Endodermal cell (in vitro differentiated cells): ENCODE measurements at regions not wholly inside any gene's neighbourhood (a gene's known extent, or its start where the extent isn't known, plus 50 kb on each side); places are given as distances from the start of the nearest gene placed in this dataset.
"Not testable (repeated sequence)": the region's sequence is repeated elsewhere in the genome, so short reads cannot be mapped to it uniquely, and the experiment has no call there.

Experiments
- DNase-seq: peaks from one replicate; pipeline ENCODE4 v3.0.0-alpha.2; 2017
- H3K27ac ChIP-seq: 2 replicates; pipeline ENCODE4 v1.5.1; 2013; ENCODE audit warnings: mild to moderate bottlenecking, low read depth, low read length, moderate library complexity
- H3K27me3 ChIP-seq: 2 replicates; pipeline ENCODE4 v1.6.1; 2013; ENCODE audit warnings: mild to moderate bottlenecking, low read length, moderate library complexity; ENCODE audit not compliant: insufficient read depth, control insufficient read depth, poor library complexity, severe bottlenecking
- H3K36me3 ChIP-seq: 2 replicates; pipeline ENCODE4 v1.7.0; 2013; ENCODE audit warnings: mild to moderate bottlenecking, low read length, moderate library complexity; ENCODE audit not compliant: control insufficient read depth, insufficient read depth
- H3K4me1 ChIP-seq: one replicate; pipeline ENCODE4 v1.7.0; 2013; ENCODE audit warnings: low read length; ENCODE audit not compliant: control insufficient read depth, insufficient read depth
- H3K4me3 ChIP-seq: 2 replicates; pipeline ENCODE4 v1.5.1; 2013; ENCODE audit warnings: mild to moderate bottlenecking, low read length, moderate library complexity
- H3K9ac ChIP-seq: 2 replicates; pipeline ENCODE4 v1.6.1; 2013; ENCODE audit warnings: mild to moderate bottlenecking, low read length, moderate library complexity; ENCODE audit not compliant: poor library complexity, severe bottlenecking; ENCODE audit errors: extremely low read depth
- H3K9me3 ChIP-seq: 2 replicates; pipeline ENCODE4 v1.6.1; 2013; ENCODE audit warnings: mild to moderate bottlenecking, low read length, moderate library complexity; ENCODE audit not compliant: control insufficient read depth
- H3K27ac Mint-ChIP-seq: 2 replicates; pipeline ENCODE4 v1.8.0; 2020; ENCODE audit warnings: mixed read lengths
- H3K27me3 Mint-ChIP-seq: 2 replicates; pipeline ENCODE4 v1.8.0; 2021; ENCODE audit warnings: mild to moderate bottlenecking, mixed read lengths; ENCODE audit not compliant: insufficient read depth
- H3K36me3 Mint-ChIP-seq: 2 replicates; pipeline ENCODE4 v1.8.0; 2020; ENCODE audit warnings: low read depth, mixed read lengths
- H3K4me1 Mint-ChIP-seq: 2 replicates; pipeline ENCODE4 v1.8.0; 2020; ENCODE audit warnings: mixed read lengths
- H3K4me3 Mint-ChIP-seq: 2 replicates; pipeline ENCODE4 v1.8.0; 2020; ENCODE audit warnings: mild to moderate bottlenecking, moderate library complexity, mixed read lengths
- H3K9me3 Mint-ChIP-seq: 2 replicates; pipeline ENCODE4 v1.8.0; 2020; ENCODE audit warnings: mild to moderate bottlenecking, mixed read lengths
- WGBS, 2 experiments: methylation state at CpG; one replicate each; pipeline versions ENCODE4 v1.1.5 to v1.1.7; 2013; ENCODE audit warnings: missing lambda C conversion rate in 2 of 2, mixed read lengths in 1 of 2; ENCODE audit not compliant: insufficient coverage in 1 of 2, insufficient read length in 1 of 2; 5-methylcytosine and 5-hydroxymethylcytosine counted together
- TF ChIP-seq, protein P1 (sequence below): fragments of 200-600 bp; sonication (generic); conservative IDR thresholded peaks from 2 replicates; pipeline ENCODE4 v1.5.0; 2021; ENCODE audit warnings: antibody characterized with exemption, mild to moderate bottlenecking

DNA sequence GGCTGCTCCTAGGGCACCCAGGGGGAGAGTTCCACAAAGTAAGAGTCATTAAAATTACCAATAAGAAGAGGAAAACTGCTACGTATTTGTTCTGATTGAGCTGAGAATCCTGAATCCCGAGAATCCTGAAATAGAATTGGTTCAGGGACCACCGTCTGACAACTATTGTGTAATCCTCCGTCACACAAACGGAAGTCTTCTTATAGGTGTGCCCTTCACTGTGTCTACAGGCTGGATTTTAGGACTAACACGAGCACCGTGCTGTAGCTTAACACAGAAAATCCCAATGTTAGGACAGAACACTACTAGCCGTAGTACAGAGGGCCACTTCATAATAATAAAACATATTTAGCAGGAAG, 50.6 kb upstream of the RNF182 start:
- no peak overlapping the region for H3K9ac ChIP-seq
- TF ChIP-seq, protein P1, sequence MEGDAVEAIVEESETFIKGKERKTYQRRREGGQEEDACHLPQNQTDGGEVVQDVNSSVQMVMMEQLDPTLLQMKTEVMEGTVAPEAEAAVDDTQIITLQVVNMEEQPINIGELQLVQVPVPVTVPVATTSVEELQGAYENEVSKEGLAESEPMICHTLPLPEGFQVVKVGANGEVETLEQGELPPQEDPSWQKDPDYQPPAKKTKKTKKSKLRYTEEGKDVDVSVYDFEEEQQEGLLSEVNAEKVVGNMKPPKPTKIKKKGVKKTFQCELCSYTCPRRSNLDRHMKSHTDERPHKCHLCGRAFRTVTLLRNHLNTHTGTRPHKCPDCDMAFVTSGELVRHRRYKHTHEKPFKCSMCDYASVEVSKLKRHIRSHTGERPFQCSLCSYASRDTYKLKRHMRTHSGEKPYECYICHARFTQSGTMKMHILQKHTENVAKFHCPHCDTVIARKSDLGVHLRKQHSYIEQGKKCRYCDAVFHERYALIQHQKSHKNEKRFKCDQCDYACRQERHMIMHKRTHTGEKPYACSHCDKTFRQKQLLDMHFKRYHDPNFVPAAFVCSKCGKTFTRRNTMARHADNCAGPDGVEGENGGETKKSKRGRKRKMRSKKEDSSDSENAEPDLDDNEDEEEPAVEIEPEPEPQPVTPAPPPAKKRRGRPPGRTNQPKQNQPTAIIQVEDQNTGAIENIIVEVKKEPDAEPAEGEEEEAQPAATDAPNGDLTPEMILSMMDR: no peak
- no peaks in the 10 kb centered on the region for H3K27me3 ChIP-seq
- H3K27ac ChIP-seq: no peak overlapping the region
- DNase-seq: no peak
- H3K4me3 ChIP-seq: no peak overlapping the region
- no peaks in the 10 kb centered on the region for H3K36me3 ChIP-seq
- 94 to 99% methylated on average over 7 to 8 of the region's 8 CpGs for WGBS, 2 experiments
- H3K9me3 ChIP-seq: peaks cover 17% of the 10 kb centered on the region
- peaks cover 4% of the 10 kb centered on the region for H3K4me1 Mint-ChIP-seq
- peaks cover 29% of the 10 kb centered on the region for H3K27me3 Mint-ChIP-seq
- no peaks in the 10 kb centered on the region for H3K36me3 Mint-ChIP-seq
- peaks cover 15% of the 10 kb centered on the region for H3K9me3 Mint-ChIP-seq
- H3K27ac Mint-ChIP-seq: peak overlapping the region; percentile 83
- peak overlapping the region; percentile 50 for H3K4me3 Mint-ChIP-seq
- H3K4me1 ChIP-seq: no peaks in the 10 kb centered on the region

DNA sequence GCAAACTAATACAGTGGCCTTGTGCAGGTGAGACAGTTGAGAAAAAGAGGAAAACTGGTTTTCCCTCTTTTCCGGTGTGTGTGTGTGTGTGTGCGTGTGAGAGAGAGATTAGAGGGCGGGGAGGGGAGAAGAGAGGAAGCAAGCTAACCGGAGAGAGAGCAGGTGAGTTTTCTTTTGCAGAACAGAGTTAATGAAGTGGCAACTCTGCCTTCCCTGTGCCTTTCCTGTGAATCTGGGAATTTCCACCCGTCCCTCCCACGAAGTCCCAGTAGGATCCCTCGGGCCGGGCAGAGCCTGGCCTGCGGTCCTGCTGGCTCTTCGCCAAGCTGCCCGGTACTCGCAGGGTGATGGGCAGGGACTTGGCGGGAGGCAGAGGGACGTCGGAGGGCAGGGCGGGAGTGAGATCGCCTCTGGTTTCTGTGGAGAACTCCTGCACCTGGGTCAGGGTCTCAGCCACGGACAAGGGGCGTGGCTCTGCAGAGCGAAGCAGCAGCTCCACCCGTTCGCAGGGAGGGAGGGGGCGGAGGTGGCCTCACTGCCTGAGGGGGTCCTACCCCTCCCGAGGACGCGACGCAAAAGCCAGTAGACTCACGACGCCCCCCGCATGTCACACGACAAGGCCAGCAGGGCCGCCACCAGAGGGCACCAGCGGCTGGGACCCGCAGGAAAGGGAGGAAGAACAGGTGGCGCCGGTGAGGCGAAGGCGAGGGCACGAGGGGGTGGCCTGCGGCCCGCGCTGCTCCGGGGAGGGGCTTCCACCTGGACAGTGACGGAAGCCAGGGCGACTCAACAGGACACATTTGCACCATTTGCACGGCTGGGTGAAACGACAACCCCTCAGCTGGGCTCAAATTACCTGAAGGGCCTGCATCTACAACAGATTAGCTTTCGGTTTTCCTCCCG, 51.2 kb upstream of the RNF182 start:
- H3K36me3 Mint-ChIP-seq: no peaks in the 10 kb centered on the region
- TF ChIP-seq, protein P1: peak; percentile 98
- H3K4me3 Mint-ChIP-seq: peak overlapping the region; percentile 50
- Histone ChIP-seq H3K4me1 (no peaks in the 10 kb centered on the region), H3K9me3 (peaks cover 12% of the 10 kb centered on the region), H3K4me3 (no peak overlapping the region), H3K27ac (no peak overlapping the region), H3K27me3 (no peaks in the 10 kb centered on the region), H3K9ac (no peak overlapping the region), H3K36me3 (no peaks in the 10 kb centered on the region)
- H3K9me3 Mint-ChIP-seq: peaks cover 10% of the 10 kb centered on the region
- WGBS, 2 experiments: 23 to 39% methylated on average over 24 to 49 of the region's 49 CpGs
- peaks cover 29% of the 10 kb centered on the region for H3K27me3 Mint-ChIP-seq
- H3K4me1 Mint-ChIP-seq: peaks cover 4% of the 10 kb centered on the region
- peak overlapping the region; percentile 83 for H3K27ac Mint-ChIP-seq
- DNase-seq: peak; percentile 97

DNA sequence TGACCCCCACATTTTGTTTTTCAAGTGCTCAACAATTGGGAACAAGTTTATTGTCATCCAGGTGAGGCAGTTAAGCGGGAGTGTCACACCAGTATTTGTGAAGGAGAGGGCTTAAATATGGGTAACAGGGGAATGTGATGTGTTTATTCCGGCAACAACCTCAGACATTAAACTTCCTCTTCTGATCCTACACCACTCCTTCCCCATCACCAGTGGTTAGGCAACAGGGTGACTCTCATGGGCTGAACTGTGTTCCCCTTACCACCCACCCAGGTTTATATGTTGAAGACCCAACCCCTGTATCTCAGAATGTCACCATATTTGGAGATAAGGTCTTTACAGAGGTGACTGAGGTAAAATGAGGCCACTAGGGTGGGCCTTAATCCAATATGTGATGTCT, 52.1 kb upstream of the RNF182 start:
- Mint-ChIP-seq H3K4me3 (no peak overlapping the region), H3K27me3 (peaks cover 26% of the 10 kb centered on the region)
- no peaks in the 10 kb centered on the region for H3K36me3 ChIP-seq

DNA sequence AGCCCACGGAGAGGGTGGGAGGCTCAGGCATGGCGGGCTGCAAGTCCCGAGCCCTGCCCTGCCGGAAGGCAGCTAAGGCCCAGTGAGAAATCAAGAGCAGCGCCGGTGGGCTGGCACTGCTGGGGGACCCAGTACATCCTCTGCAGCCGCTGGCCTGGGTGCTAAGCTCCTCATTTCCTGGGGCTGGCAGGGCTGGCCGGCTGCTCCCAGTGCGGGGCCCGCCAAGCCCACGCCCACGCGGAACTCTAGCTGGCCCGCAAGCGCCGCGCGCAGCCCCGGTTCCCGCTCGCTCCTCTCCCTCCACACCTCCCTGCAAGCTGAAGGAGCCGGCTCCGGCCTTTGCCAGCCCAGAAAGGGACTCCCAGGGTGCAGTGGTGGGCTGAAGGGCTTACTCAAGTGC, 52.7 kb upstream of the RNF182 start:
- 96 to 100% methylated on average over 1 to 23 of the region's 23 CpGs for WGBS, 2 experiments
- H3K27ac ChIP-seq, H3K9ac ChIP-seq, H3K27ac Mint-ChIP-seq, H3K9me3 ChIP-seq, DNase-seq, H3K36me3 ChIP-seq, H3K4me3 ChIP-seq, H3K4me1 ChIP-seq, H3K27me3 ChIP-seq, H3K36me3 Mint-ChIP-seq, H3K9me3 Mint-ChIP-seq, H3K4me3 Mint-ChIP-seq, H3K4me1 Mint-ChIP-seq: not testable (repeated sequence)
- H3K27me3 Mint-ChIP-seq: peaks cover 26% of the 10 kb centered on the region

More for the DNA sequence above, 52.1 kb upstream of the RNF182 start:
- no peak overlapping the region for H3K27ac ChIP-seq
- H3K9ac ChIP-seq: no peak overlapping the region
- TF ChIP-seq, protein P1: no peak
- WGBS, 2 experiments: 88% methylated on average over 2 of the region's 2 CpGs; no CpG with 5 or more reads in 1 of the 2 experiments
- no peaks in the 10 kb centered on the region for H3K36me3 Mint-ChIP-seq
- H3K9me3 Mint-ChIP-seq: peaks cover 1% of the 10 kb centered on the region
- no peak overlapping the region for H3K27ac Mint-ChIP-seq
- peaks cover 4% of the 10 kb centered on the region for H3K4me1 Mint-ChIP-seq
- DNase-seq: no peak
- H3K4me3 ChIP-seq: no peak overlapping the region
- H3K4me1 ChIP-seq: no peaks in the 10 kb centered on the region
- no peaks in the 10 kb centered on the region for H3K27me3 ChIP-seq
- H3K9me3 ChIP-seq: peaks cover 4% of the 10 kb centered on the region
